ENCODE measurements at regions not wholly inside any gene's neighbourhood (a gene's known extent, or its start where the extent isn't known, plus 50 kb on each side); places are given as distances from the start of the nearest gene placed in this dataset.

GRCh38 chr2:82837588-82838304 lies 1621.3 kb downstream of the SUCLG1 start (continued):
- TF ChIP-seq MLLT1 (IDR thresholded peaks at IDR 0.05): no peak
- TF ChIP-seq ZNF384 (IDR thresholded peaks at IDR 0.05; ENCODE audit: borderline replicate concordance, low read depth, low read length): no peak
- TF ChIP-seq POLR2AphosphoS2 (IDR thresholded peaks at IDR 0.05; ENCODE audit: low read depth, low read length): no peak
- TF ChIP-seq POU2F2 (IDR thresholded peaks at IDR 0.05; ENCODE audit: borderline replicate concordance, low read depth, low read length): no peak
- no peak for TF ChIP-seq SRF (IDR thresholded peaks at IDR 0.05; ENCODE audit: low read depth in 2 of 2, low read length in 2 of 2)
- no peak for TF ChIP-seq ZBTB11 (CRISPR knock-in tag; IDR thresholded peaks at IDR 0.05)
- no peak for TF ChIP-seq IKZF2 (IDR thresholded peaks at IDR 0.05)
- no peak for TF ChIP-seq EGR1 (IDR thresholded peaks at IDR 0.05; ENCODE audit: borderline replicate concordance in 1 of 2, low read depth in 2 of 2, low read length in 2 of 2)
